GM21447 (cell line): ENCODE measurements at regions not wholly inside any gene's neighbourhood (a gene's known extent, or its start where the extent isn't known, plus 50 kb on each side); places are given as distances from the start of the nearest gene placed in this dataset.
"Not testable (repeated sequence)": the region's sequence is repeated elsewhere in the genome, so short reads cannot be mapped to it uniquely, and the experiment has no call there.

Experiments
- ATAC-seq: cut with Tn5 transposase; IDR thresholded peaks from one replicate; pipeline ENCODE4 v1.9.1; 2021; ENCODE audit not compliant: unreplicated experiment

DNA sequence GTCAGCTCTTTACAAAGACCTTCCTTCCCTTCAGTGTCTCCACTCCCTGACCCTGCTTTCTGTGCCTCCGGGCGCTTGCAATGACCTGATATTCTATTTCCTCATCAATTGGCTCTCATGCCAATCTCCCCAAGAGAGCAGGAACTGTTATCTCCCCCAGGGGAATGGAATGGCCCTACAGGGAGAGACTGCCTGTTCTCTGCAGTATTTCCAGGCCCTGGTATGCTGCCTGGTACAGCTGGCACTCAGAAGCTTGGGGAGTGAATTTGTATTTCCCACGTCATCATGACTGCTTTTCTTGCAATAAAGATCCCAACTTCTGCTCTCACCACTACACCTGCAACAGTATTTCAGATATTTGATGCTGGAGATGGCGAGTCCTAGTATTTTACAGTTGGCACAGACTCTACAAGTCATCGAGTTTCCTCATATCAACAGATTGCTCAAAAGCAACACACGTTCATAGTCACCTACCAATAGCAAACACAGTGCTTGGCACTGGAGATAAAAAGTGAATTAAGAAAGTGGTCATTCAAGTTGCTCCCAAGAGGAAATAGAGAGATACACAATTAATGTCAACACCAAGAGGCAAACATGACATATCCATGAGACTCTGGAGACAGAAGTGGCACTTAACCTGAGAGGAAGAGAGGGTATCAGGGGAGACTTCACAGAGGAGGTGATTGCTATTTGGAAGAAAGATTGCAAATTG is 90.5 kb upstream of the EGFL6 start:
- no peak for ATAC-seq

GRCh38 chrX:13476384-13476783 is 93.0 kb upstream of the EGFL6 start:
- no peak for ATAC-seq

DNA sequence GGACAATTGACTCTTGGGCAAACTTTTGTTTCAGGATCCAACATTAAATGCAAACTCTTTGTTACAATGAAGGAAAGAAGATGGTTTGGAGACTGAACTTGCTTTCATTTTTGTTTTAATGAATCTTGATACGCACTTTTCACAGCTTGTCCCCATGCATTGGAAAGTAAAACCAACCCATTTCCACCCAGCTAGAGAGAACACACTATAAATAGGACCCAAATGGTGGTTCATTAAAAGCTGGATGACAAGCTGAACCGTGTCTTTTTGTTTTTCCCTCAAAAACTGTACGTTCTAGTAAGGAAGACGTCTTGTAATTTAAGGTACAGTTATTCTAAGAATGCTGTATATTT is 95.3 kb upstream of the EGFL6 start:
- ATAC-seq, result peak; percentile 57

GRCh38 chrX:13473442-13474163 is 95.8 kb upstream of the EGFL6 start:
- peak; percentile 88 for ATAC-seq

- no peak for ATAC-seq
These were observed 96.4 kb upstream of the EGFL6 start for GRCh38 chrX:13472975-13473374.

DNA sequence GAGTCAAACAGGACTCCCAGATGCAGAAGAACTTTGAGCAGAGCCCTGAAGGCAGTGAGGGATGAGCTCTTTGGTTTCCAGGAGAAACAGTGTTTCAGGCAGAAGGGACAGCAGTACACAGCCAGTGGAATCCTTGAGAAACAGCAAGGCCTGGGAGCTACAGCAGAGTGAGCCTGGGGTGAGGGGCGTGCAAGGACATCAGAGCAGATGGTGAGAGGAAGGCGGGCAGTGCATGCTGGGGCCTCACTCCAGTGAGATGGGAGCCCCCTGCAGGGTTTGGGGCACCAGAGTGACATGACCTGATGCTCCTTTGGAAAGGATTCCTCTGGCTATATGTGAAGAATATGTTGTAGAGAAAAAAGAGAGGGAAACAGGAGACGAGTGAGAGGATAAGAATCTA is 98.1 kb upstream of the EGFL6 start:
- ATAC-seq, result no peak

DNA sequence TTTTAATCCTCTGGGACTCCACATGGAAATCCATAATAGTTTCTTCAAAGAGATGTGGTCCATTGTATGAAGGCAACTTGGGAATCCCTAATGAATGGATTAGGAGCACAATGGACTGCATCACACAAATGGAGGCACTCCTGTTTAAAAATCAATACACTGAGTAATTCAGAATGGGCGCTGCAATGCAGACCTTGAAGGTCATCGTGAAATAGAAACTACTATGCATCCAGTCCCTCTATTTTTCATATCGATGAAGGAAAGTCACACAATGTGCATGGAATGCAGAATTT is 98.8 kb upstream of the EGFL6 start:
- no peak for ATAC-seq

- no peak for ATAC-seq
These were observed 99.3 kb upstream of the EGFL6 start for GRCh38 chrX:13469963-13470684.

GRCh38 chrX:13468096-13468495 is 101.3 kb upstream of the EGFL6 start:
- ATAC-seq, result no peak

DNA sequence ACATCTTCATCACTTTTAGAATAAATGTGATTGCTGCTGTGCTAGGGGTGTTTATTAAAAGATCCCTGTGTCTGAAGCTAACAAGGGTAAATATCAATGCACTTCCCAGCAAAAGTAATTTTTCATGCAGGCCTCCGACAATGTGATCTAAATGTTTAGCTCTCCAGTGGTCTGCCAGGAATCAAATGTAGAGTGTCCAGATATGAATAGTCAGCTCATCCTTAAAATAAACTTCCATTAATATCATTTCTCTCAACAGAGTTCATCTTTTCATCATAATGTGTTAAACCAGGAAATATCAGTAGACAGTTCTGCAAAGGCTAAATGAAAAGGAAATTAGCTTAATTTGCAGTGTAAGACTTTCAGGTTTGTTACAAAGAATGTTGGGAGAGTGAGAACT is 102.2 kb upstream of the EGFL6 start:
- ATAC-seq, result no peak

DNA sequence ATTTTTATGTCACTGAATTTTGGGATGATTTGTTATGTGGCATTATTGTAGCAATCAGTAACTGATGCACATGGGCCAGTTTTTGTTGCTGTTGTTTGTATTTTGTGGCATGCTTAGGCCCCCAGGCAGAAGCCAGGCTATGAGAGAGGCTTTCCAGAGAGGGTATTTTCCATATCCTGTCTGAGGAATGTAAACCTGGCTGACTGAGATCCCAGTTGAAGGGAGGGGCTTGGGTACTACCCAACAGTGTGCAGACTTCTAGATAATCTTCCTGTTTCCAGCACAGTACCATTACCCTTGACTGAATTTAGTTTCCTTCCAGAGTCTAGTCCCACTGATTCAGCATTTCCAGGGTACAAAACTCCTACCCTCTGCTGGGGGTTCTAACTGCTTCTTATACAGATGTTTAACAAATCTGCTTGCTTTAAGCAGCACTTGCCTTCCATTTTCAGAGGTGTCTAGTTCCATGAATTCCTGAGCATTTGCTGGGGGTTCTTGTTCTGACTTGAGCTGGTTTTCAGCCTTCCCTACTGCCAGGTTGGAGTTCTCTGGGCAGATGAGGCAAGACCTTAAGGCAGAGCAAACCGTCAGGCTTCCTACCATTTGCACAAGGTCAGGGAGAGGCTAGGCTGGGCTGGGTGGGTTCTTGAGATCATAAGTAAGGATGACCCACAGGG is 104.7 kb upstream of the EGFL6 start:
- no peak for ATAC-seq

DNA sequence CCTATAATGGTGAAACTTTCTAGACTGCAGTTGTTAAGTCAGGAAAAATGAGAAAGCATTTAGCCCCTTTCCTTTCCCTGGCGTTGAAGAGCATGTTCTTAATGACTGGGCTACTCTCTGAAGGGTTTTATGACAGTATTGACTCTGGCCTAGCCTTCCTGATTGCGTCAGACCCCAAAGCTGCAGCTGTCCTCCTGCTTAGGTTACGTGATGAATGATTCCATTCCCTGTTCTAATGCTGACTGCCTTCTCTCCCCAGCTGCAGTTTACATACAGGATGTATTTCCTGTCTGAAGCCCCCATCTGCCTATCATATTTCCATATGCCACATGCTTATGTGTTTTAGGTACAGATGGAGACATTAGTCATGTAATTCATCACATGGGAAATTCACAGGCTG is 105.8 kb upstream of the EGFL6 start:
- ATAC-seq, result no peak

DNA sequence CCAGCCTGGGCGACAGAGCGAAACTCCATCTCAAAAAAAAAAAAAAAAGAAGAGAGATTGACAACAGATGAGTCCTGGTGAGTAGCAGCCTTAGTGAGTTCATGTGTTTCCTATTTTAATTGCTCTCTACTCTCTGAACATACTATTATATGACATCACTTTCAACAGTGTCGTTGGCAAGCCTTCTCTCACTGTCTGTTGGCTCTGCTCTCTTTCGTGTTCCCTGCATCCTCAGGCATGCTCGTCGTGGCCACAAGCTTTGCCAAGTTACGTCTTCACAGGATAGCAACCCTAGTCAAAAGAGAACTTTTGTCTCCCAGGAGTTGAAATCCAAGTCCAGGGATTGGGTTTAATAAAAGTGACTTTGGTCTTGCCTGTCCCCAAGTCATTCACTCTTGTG is 117.1 kb upstream of the EGFL6 start:
- ATAC-seq, result no peak

- no peak for ATAC-seq
These were observed 120.0 kb upstream of the EGFL6 start for GRCh38 chrX:13449441-13449840.

GRCh38 chrX:13448941-13449340 is 120.5 kb upstream of the EGFL6 start:
- no peak for ATAC-seq

- ATAC-seq, result not testable (repeated sequence)
These were observed 121.8 kb upstream of the ATXN3L start for GRCh38 chrX:13441608-13442007.

- ATAC-seq, result no peak
These were observed 120.3 kb upstream of the ATXN3L start for GRCh38 chrX:13440176-13440575.

DNA sequence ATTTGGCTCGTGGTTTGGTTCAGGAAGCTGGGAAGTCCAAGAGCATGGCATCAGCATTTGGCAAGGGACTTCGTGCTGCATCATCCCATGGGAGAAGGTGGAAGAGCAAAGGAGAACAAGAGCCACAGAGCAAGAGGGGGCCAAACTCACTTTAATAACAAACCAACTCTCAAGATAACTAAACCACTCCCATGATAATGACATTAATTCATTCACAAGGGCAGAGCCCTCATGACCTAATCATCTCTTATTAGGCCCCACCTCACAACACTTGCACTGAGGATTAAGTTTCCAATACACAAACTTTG is 113.4 kb upstream of the ATXN3L start:
- ATAC-seq, result no peak

GRCh38 chrX:13432414-13433297 is 112.8 kb upstream of the ATXN3L start:
- ATAC-seq, result no peak

GRCh38 chrX:13430136-13430827 is 110.4 kb upstream of the ATXN3L start:
- ATAC-seq, result no peak
